ENCODE measurements at regions not wholly inside any gene's neighbourhood (a gene's known extent, or its start where the extent isn't known, plus 50 kb on each side); places are given as distances from the start of the nearest gene placed in this dataset.

- Histone ChIP-seq H3K4me2 (ENCODE audit: low read length) (no peak overlapping the region), H3K79me2 (ENCODE audit: low read length) (no peaks in the 10 kb centered on the region), H3K27ac (ENCODE audit: low read length) (no peak overlapping the region), H3K9me2 (replicated peaks; ENCODE audit: low read length) (no peaks in the 10 kb centered on the region), H3F3A (ENCODE audit: low read length, unreplicated experiment) (no peaks in the 10 kb centered on the region), H3K9ac (ENCODE audit: low read length) (no peak overlapping the region), H3K4me3 (ENCODE audit: low read length) (no peak overlapping the region), H3K36me3 (ENCODE audit: low read depth, low read length) (no peaks in the 10 kb centered on the region), H3K27me3 (ENCODE audit: low read length) (no peaks in the 10 kb centered on the region), H3K9me3 (ENCODE audit: low read length) (no peaks in the 10 kb centered on the region), H4K20me1 (ENCODE audit: low read length) (no peaks in the 10 kb centered on the region), H3K4me1 (ENCODE audit: insufficient read depth, low read length) (peaks cover 2% of the 10 kb centered on the region; the same call in 1 of the 2 replicates), H2AFZ (ENCODE audit: low read length) (no peak overlapping the region)
- no peak for DNase-seq
- TF ChIP-seq EZH2phosphoT487 (IDR thresholded peaks at IDR 0.05; ENCODE audit: borderline replicate concordance, low read length) (no peak), CTCF (conservative IDR thresholded peaks at IDR 0.05; ENCODE audit: low read depth, low read length) (no peak), EZH2 (IDR thresholded peaks at IDR 0.05; ENCODE audit: low read length, unreplicated experiment) (no peak)
- intact Hi-C loops (cut with micrococcal nuclease), result no loop called here
- BruUV-seq (replicated peaks), result no TSS peak
- ChIA-PET CTCF (no interaction called here), POLR2A (ENCODE audit: unreplicated experiment) (no interaction called here)
- no peak for ATAC-seq
Measured at GRCh38 chr6:149225946-149226345, 91.6 kb upstream of the TAB2 start.

- Histone ChIP-seq H3K36me3 (ENCODE audit: low read depth, low read length) (no peaks in the 10 kb centered on the region), H3K79me2 (ENCODE audit: low read length) (no peaks in the 10 kb centered on the region), H3K4me1 (ENCODE audit: insufficient read depth, low read length) (peaks cover 19% of the 10 kb centered on the region), H3K27ac (ENCODE audit: low read length) (no peak overlapping the region), H3K9me3 (ENCODE audit: low read length) (no peaks in the 10 kb centered on the region), H3K9me2 (replicated peaks; ENCODE audit: low read length) (no peaks in the 10 kb centered on the region), H3K9ac (ENCODE audit: low read length) (no peak overlapping the region), H3K4me3 (ENCODE audit: low read length) (no peak overlapping the region), H3K27me3 (ENCODE audit: low read length) (no peaks in the 10 kb centered on the region), H4K20me1 (ENCODE audit: low read length) (no peaks in the 10 kb centered on the region), H3K4me2 (ENCODE audit: low read length) (no peak overlapping the region), H3F3A (ENCODE audit: low read length, unreplicated experiment) (peaks cover 5% of the 10 kb centered on the region), H2AFZ (ENCODE audit: low read length) (no peak overlapping the region)
- ChIA-PET CTCF (no interaction called here), POLR2A (ENCODE audit: unreplicated experiment) (no interaction called here)
- intact Hi-C loops (cut with micrococcal nuclease), result no loop called here
- TF ChIP-seq CTCF (conservative IDR thresholded peaks at IDR 0.05; ENCODE audit: low read depth, low read length), result no peak
- TF ChIP-seq EZH2phosphoT487 (IDR thresholded peaks at IDR 0.05; ENCODE audit: borderline replicate concordance, low read length), result no peak
- TF ChIP-seq EZH2 (IDR thresholded peaks at IDR 0.05; ENCODE audit: low read length, unreplicated experiment), result no peak
- BruUV-seq (replicated peaks), result no TSS peak
- no peak for DNase-seq
- no peak for ATAC-seq
Measured at GRCh38 chr6:149227796-149228195, 89.7 kb upstream of the TAB2 start.

- no peaks in the 10 kb centered on the region for H3K79me2 ChIP-seq (ENCODE audit: low read length)
- TF ChIP-seq CTCF (conservative IDR thresholded peaks at IDR 0.05; ENCODE audit: low read depth, low read length) (no peak), EZH2 (IDR thresholded peaks at IDR 0.05; ENCODE audit: low read length, unreplicated experiment) (no peak), EZH2phosphoT487 (IDR thresholded peaks at IDR 0.05; ENCODE audit: borderline replicate concordance, low read length) (no peak)
- H3K9me3 ChIP-seq (ENCODE audit: low read length), result no peaks in the 10 kb centered on the region
- H3K9ac ChIP-seq (ENCODE audit: low read length), result no peak overlapping the region
- BruUV-seq (replicated peaks), result no TSS peak
- peaks cover 22% of the 10 kb centered on the region for H3K4me1 ChIP-seq (ENCODE audit: insufficient read depth, low read length)
- H3K4me2 ChIP-seq (ENCODE audit: low read length), result no peak overlapping the region
- POLR2A ChIA-PET (ENCODE audit: unreplicated experiment), result no interaction called here
- no peak overlapping the region for H2AFZ ChIP-seq (ENCODE audit: low read length)
- ATAC-seq (no peak), DNase-seq (no peak)
- no peaks in the 10 kb centered on the region for H3K36me3 ChIP-seq (ENCODE audit: low read depth, low read length)
- intact Hi-C loops (cut with micrococcal nuclease), result no loop called here
- CTCF ChIA-PET, result no interaction called here
- no peak overlapping the region for H3K27ac ChIP-seq (ENCODE audit: low read length)
- H4K20me1 ChIP-seq (ENCODE audit: low read length), result no peaks in the 10 kb centered on the region
- H3K27me3 ChIP-seq (ENCODE audit: low read length), result no peaks in the 10 kb centered on the region
- no peak overlapping the region for H3K4me3 ChIP-seq (ENCODE audit: low read length)
- H3F3A ChIP-seq (ENCODE audit: low read length, unreplicated experiment), result peaks cover 9% of the 10 kb centered on the region
- no peaks in the 10 kb centered on the region for H3K9me2 ChIP-seq (replicated peaks; ENCODE audit: low read length)
Measured at GRCh38 chr6:149228311-149228955, 89.1 kb upstream of the TAB2 start.
